Posterior vena cava (tissue), 2 donors: ENCODE measurements at regions not wholly inside any gene's neighbourhood (a gene's known extent, or its start where the extent isn't known, plus 50 kb on each side); places are given as distances from the start of the nearest gene placed in this dataset.
"Not testable (repeated sequence)": the region's sequence is repeated elsewhere in the genome, so short reads cannot be mapped to it uniquely, and the experiment has no call there.

Experiments used
- DNase-seq: peaks from one replicate; pipeline ENCODE4 v3.0.0-alpha.2; 2020; ENCODE audit warnings: low spot score
- intact Hi-C, 2 donors: fragments of 100-400 bp; cut with DNase I; formaldehyde crosslinking; loops; one replicate each; pipeline versions ENCODE4 v1.14.1 to v1.14.2; 2022 to 2023
- donor health status: DM: yes; HTN: yes; CAD: no.
- donor health status: DM: yes; HTN: yes; CAD: no.

GRCh38 chr5:38766151-38766550, 79.7 kb upstream of the OSMR start:
- no peak for DNase-seq
- intact Hi-C loops, result no loop called here

- intact Hi-C loops, result no loop called here
Observed at GRCh38 chr5:38768412-38769211, 77.2 kb upstream of the OSMR start.

GRCh38 chr5:38772471-38772870, 73.3 kb upstream of the OSMR start:
- no peak for DNase-seq
- intact Hi-C loops, result loop anchor here in 1 of 2 donors (10.0 kb wide), 1 partner anchor 218 kb away; the partner anchor contains the start of gene LIFR

More at GRCh38 chr5:38768412-38769211, 77.2 kb upstream of the OSMR start:
- DNase-seq, result no peak

- no peak for DNase-seq
- intact Hi-C loops, result loop anchor here in 1 of 2 donors (10.0 kb wide), 1 partner anchor 221 kb away; the partner anchor contains the start of gene LIFR
Observed at GRCh38 chr5:38775218-38775840, 70.5 kb upstream of the OSMR start.

- DNase-seq, result no peak
- intact Hi-C loops, result loop anchor here in 1 of 2 donors (10.0 kb wide), 1 partner anchor 222 kb away; the partner anchor contains the start of gene LIFR
Observed at GRCh38 chr5:38776149-38776896, 69.5 kb upstream of the OSMR start.

GRCh38 chr5:38777111-38777510, 68.7 kb upstream of the OSMR start:
- intact Hi-C loops, result loop anchor here in 1 of 2 donors (10.0 kb wide), 1 partner anchor 222 kb away; the partner anchor contains the start of gene LIFR
- DNase-seq, result no peak

- intact Hi-C loops, result no loop called here
Observed at GRCh38 chr5:38780316-38780715, 65.5 kb upstream of the OSMR start.

GRCh38 chr5:38780945-38781344, 64.9 kb upstream of the OSMR start:
- intact Hi-C loops, result no loop called here
- no peak for DNase-seq

More at GRCh38 chr5:38780316-38780715, 65.5 kb upstream of the OSMR start:
- no peak for DNase-seq

- DNase-seq, result no peak
- intact Hi-C loops, result no loop called here
Observed at GRCh38 chr5:38782180-38782835, 63.5 kb upstream of the OSMR start.

GRCh38 chr5:38783011-38783561, 62.7 kb upstream of the OSMR start:
- no peak for DNase-seq
- intact Hi-C loops, result no loop called here

GRCh38 chr5:38789134-38789533, 56.7 kb upstream of the OSMR start:
- DNase-seq, result no peak
- intact Hi-C loops, result no loop called here

GRCh38 chr5:38789777-38790176, 56.0 kb upstream of the OSMR start:
- intact Hi-C loops, result no loop called here

GRCh38 chr5:38790268-38790667, 55.5 kb upstream of the OSMR start:
- DNase-seq, result no peak
- intact Hi-C loops, result no loop called here

More at GRCh38 chr5:38789777-38790176, 56.0 kb upstream of the OSMR start:
- no peak for DNase-seq

- DNase-seq, result no peak
- intact Hi-C loops, result no loop called here
Observed at GRCh38 chr5:38790891-38791290, 54.9 kb upstream of the OSMR start.

- no peak for DNase-seq
- intact Hi-C loops, result no loop called here
Observed at GRCh38 chr5:38793099-38793498, 52.7 kb upstream of the OSMR start.

- DNase-seq, intact Hi-C loops: not testable (repeated sequence)
Observed at GRCh38 chr5:38794037-38794436, 51.8 kb upstream of the OSMR start.

- intact Hi-C loops, result no loop called here
- DNase-seq, result no peak
Observed at GRCh38 chr5:38794986-38795385, 50.8 kb upstream of the OSMR start.

- DNase-seq, result peak; percentile 90
- intact Hi-C loops, result no loop called here
Observed at GRCh38 chr5:38795986-38796741, 49.6 kb upstream of the OSMR start.
